Activated naive CD4-positive, alpha-beta T cell treated with anti-CD3 and anti-CD28 coated beads, Interleukin-2, amount 50 U/mL, for 24 hours (primary cell): ENCODE measurements at regions not wholly inside any gene's neighbourhood (a gene's known extent, or its start where the extent isn't known, plus 50 kb on each side); places are given as distances from the start of the nearest gene placed in this dataset.
A peak's percentile ranks its signal among the peaks of the same experiment; 100 is the strongest.
"Not testable (repeated sequence)": the region's sequence is repeated elsewhere in the genome, so short reads cannot be mapped to it uniquely, and the experiment has no call there.

Source experiments
- H3K27ac Mint-ChIP-seq: one replicate; pipeline ENCODE4 v1.8.0; 2021; ENCODE audit warnings: mild to moderate bottlenecking, mixed read lengths
- H3K27me3 Mint-ChIP-seq: one replicate; pipeline ENCODE4 v1.8.0; 2021; ENCODE audit warnings: mixed read lengths
- H3K36me3 Mint-ChIP-seq: one replicate; pipeline ENCODE4 v1.8.0; 2021; ENCODE audit warnings: mixed read lengths
- H3K4me1 Mint-ChIP-seq: one replicate; pipeline ENCODE4 v1.8.0; 2021; ENCODE audit warnings: mixed read lengths
- H3K4me3 Mint-ChIP-seq: one replicate; pipeline ENCODE4 v1.8.0; 2021; ENCODE audit warnings: mild to moderate bottlenecking, mixed read lengths
- H3K9me3 Mint-ChIP-seq: one replicate; pipeline ENCODE4 v1.8.0; 2021; ENCODE audit warnings: mixed read lengths

- Mint-ChIP-seq H3K27ac (no peak overlapping the region), H3K4me1 (peaks cover 17% of the 10 kb centered on the region), H3K4me3 (no peak overlapping the region), H3K9me3 (no peaks in the 10 kb centered on the region), H3K36me3 (peaks cover 10% of the 10 kb centered on the region), H3K27me3 (no peaks in the 10 kb centered on the region)
Measured at GRCh38 chr14:50031602-50032313, 84.6 kb downstream of the VCPKMT start.

- H3K36me3 Mint-ChIP-seq: peaks cover 10% of the 10 kb centered on the region
- H3K27ac Mint-ChIP-seq, H3K9me3 Mint-ChIP-seq, H3K4me3 Mint-ChIP-seq, H3K27me3 Mint-ChIP-seq: not testable (repeated sequence)
- peaks cover 17% of the 10 kb centered on the region for H3K4me1 Mint-ChIP-seq
Measured at GRCh38 chr14:50032462-50033167, 83.8 kb downstream of the VCPKMT start.

- H3K36me3 Mint-ChIP-seq: peaks cover 11% of the 10 kb centered on the region
- H3K27ac Mint-ChIP-seq: no peak overlapping the region
- no peaks in the 10 kb centered on the region for H3K27me3 Mint-ChIP-seq
- H3K4me1 Mint-ChIP-seq: peaks cover 37% of the 10 kb centered on the region
- H3K9me3 Mint-ChIP-seq: no peaks in the 10 kb centered on the region
- no peak overlapping the region for H3K4me3 Mint-ChIP-seq
Measured at GRCh38 chr14:50035214-50035613, 81.2 kb downstream of the VCPKMT start.

GRCh38 chr14:50036211-50036610 is 80.2 kb downstream of the VCPKMT start:
- Mint-ChIP-seq H3K9me3 (no peaks in the 10 kb centered on the region), H3K36me3 (peaks cover 10% of the 10 kb centered on the region), H3K4me1 (peaks cover 44% of the 10 kb centered on the region), H3K27me3 (no peaks in the 10 kb centered on the region), H3K27ac (peak overlapping the region; percentile 46), H3K4me3 (no peak overlapping the region)

- Mint-ChIP-seq H3K36me3 (peaks cover 9% of the 10 kb centered on the region), H3K4me3 (no peak overlapping the region), H3K27ac (peak overlapping the region; percentile 46), H3K9me3 (no peaks in the 10 kb centered on the region), H3K27me3 (no peaks in the 10 kb centered on the region), H3K4me1 (peaks cover 46% of the 10 kb centered on the region)
Measured at GRCh38 chr14:50036637-50037036, 79.7 kb downstream of the VCPKMT start.

GRCh38 chr14:50037240-50037639 is 79.1 kb downstream of the VCPKMT start:
- Mint-ChIP-seq H3K36me3 (peaks cover 7% of the 10 kb centered on the region), H3K4me3 (no peak overlapping the region), H3K27me3 (no peaks in the 10 kb centered on the region), H3K4me1 (peaks cover 42% of the 10 kb centered on the region), H3K9me3 (no peaks in the 10 kb centered on the region), H3K27ac (peak overlapping the region; percentile 65)

GRCh38 chr14:50037852-50038251 is 78.5 kb downstream of the VCPKMT start:
- no peaks in the 10 kb centered on the region for H3K9me3 Mint-ChIP-seq
- H3K27me3 Mint-ChIP-seq: no peaks in the 10 kb centered on the region
- H3K4me1 Mint-ChIP-seq: peaks cover 42% of the 10 kb centered on the region
- H3K4me3 Mint-ChIP-seq: no peak overlapping the region
- H3K27ac Mint-ChIP-seq: peak overlapping the region; percentile 77
- peaks cover 7% of the 10 kb centered on the region for H3K36me3 Mint-ChIP-seq

GRCh38 chr14:50038398-50039119 is 77.8 kb downstream of the VCPKMT start:
- H3K4me3 Mint-ChIP-seq: peak overlapping the region; percentile 65
- H3K27me3 Mint-ChIP-seq: no peaks in the 10 kb centered on the region
- H3K9me3 Mint-ChIP-seq: no peaks in the 10 kb centered on the region
- peak overlapping the region; percentile 77 for H3K27ac Mint-ChIP-seq
- peaks cover 42% of the 10 kb centered on the region for H3K4me1 Mint-ChIP-seq
- H3K36me3 Mint-ChIP-seq: peaks cover 7% of the 10 kb centered on the region

- Mint-ChIP-seq H3K36me3 (peaks cover 7% of the 10 kb centered on the region), H3K4me1 (peaks cover 42% of the 10 kb centered on the region), H3K9me3 (no peaks in the 10 kb centered on the region), H3K4me3 (peak overlapping the region; percentile 65), H3K27ac (peak overlapping the region; percentile 77), H3K27me3 (no peaks in the 10 kb centered on the region)
Measured at GRCh38 chr14:50039120-50039517, 77.3 kb downstream of the VCPKMT start.

GRCh38 chr14:50039734-50040400 is 76.5 kb downstream of the VCPKMT start:
- H3K27ac Mint-ChIP-seq: peak overlapping the region; percentile 96
- no peaks in the 10 kb centered on the region for H3K9me3 Mint-ChIP-seq
- H3K4me3 Mint-ChIP-seq: peak overlapping the region; percentile 73
- H3K4me1 Mint-ChIP-seq: peaks cover 48% of the 10 kb centered on the region
- no peaks in the 10 kb centered on the region for H3K27me3 Mint-ChIP-seq
- H3K36me3 Mint-ChIP-seq: peaks cover 7% of the 10 kb centered on the region

GRCh38 chr14:50040401-50040775 is 76.0 kb downstream of the VCPKMT start:
- Mint-ChIP-seq H3K36me3 (peaks cover 9% of the 10 kb centered on the region), H3K9me3 (peaks cover 3% of the 10 kb centered on the region), H3K4me1 (peaks cover 52% of the 10 kb centered on the region), H3K27me3 (no peaks in the 10 kb centered on the region), H3K4me3 (peak overlapping the region; percentile 73), H3K27ac (peak overlapping the region; percentile 96)

GRCh38 chr14:50040895-50041465 is 75.4 kb downstream of the VCPKMT start:
- H3K27ac Mint-ChIP-seq: peak overlapping the region; percentile 96
- peaks cover 58% of the 10 kb centered on the region for H3K4me1 Mint-ChIP-seq
- H3K27me3 Mint-ChIP-seq: no peaks in the 10 kb centered on the region
- peaks cover 15% of the 10 kb centered on the region for H3K36me3 Mint-ChIP-seq
- H3K4me3 Mint-ChIP-seq: peak overlapping the region; percentile 73
- H3K9me3 Mint-ChIP-seq: peaks cover 9% of the 10 kb centered on the region

- Mint-ChIP-seq H3K27me3 (no peaks in the 10 kb centered on the region), H3K4me3 (no peak overlapping the region), H3K27ac (no peak overlapping the region), H3K9me3 (peaks cover 9% of the 10 kb centered on the region), H3K36me3 (peaks cover 19% of the 10 kb centered on the region), H3K4me1 (peaks cover 67% of the 10 kb centered on the region)
Measured at GRCh38 chr14:50041980-50042379, 74.4 kb downstream of the VCPKMT start.

- Mint-ChIP-seq H3K27ac (peak overlapping the region; percentile 93), H3K4me1 (peaks cover 65% of the 10 kb centered on the region), H3K36me3 (peaks cover 16% of the 10 kb centered on the region)
Measured at GRCh38 chr14:50044042-50044651, 72.2 kb downstream of the VCPKMT start.

More at GRCh38 chr14:50044042-50044651, 72.2 kb downstream of the VCPKMT start:
- peaks cover 9% of the 10 kb centered on the region for H3K9me3 Mint-ChIP-seq
- H3K27me3 Mint-ChIP-seq: no peaks in the 10 kb centered on the region
- peak overlapping the region; percentile 64 for H3K4me3 Mint-ChIP-seq
